Activated naive CD4-positive, alpha-beta T cell treated with anti-CD3 and anti-CD28 coated beads for 36 hours (primary cell): ENCODE measurements at regions not wholly inside any gene's neighbourhood (a gene's known extent, or its start where the extent isn't known, plus 50 kb on each side); places are given as distances from the start of the nearest gene placed in this dataset.

Experiments
- CTCF ChIA-PET: fragments of 350-600 bp; sonication (Branson Sonifier 250); formaldehyde crosslinking; loops from one replicate; lab custom pipeline; 2021; ENCODE audit warnings: antibody characterized with exemption; lab: Charles Lee
- DNase-seq: peaks from one replicate; pipeline ENCODE4 v3.0.0-alpha.2; 2020
- H3K27ac Mint-ChIP-seq: one replicate; pipeline ENCODE4 v1.8.0; 2021; ENCODE audit warnings: mild to moderate bottlenecking, mixed read lengths
- H3K27me3 Mint-ChIP-seq: one replicate; pipeline ENCODE4 v1.8.0; 2021; ENCODE audit warnings: low read depth, mixed read lengths
- H3K36me3 Mint-ChIP-seq: one replicate; pipeline ENCODE4 v1.8.0; 2021; ENCODE audit warnings: low read depth, mixed read lengths
- H3K4me1 Mint-ChIP-seq: one replicate; pipeline ENCODE4 v1.8.0; 2021; ENCODE audit warnings: low read depth, mixed read lengths
- H3K4me3 Mint-ChIP-seq: one replicate; pipeline ENCODE4 v1.8.0; 2021; ENCODE audit warnings: mild to moderate bottlenecking, moderate library complexity, mixed read lengths
- H3K9me3 Mint-ChIP-seq: one replicate; pipeline ENCODE4 v1.8.0; 2021; ENCODE audit warnings: mixed read lengths
- intact Hi-C: fragments of 100-400 bp; cut with micrococcal nuclease; formaldehyde crosslinking; loops from one replicate; pipeline ENCODE4 v1.15.1; 2023

DNA sequence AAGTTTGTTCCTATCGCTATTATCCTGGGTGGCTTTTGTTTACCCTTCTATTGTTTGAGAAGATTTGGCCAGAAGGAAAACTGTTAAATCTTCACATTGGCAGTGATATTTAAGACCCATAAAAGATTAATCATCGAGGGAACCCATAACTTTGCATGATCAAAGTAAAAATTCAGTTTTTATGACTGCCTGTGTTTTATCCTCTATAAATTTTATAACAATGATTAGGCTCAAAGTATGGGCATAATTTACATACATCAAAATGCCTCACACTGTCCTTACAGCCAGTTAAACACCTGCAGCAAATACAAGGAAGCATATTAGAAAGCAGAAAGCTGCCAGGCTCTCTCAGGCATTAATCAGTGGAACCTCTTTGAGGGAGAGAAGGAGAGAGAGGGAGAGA lies 289.1 kb downstream of the ICOS start:
- peaks cover 11% of the 10 kb centered on the region for H3K27me3 Mint-ChIP-seq
- no peaks in the 10 kb centered on the region for H3K4me1 Mint-ChIP-seq
- DNase-seq, result no peak
- no peaks in the 10 kb centered on the region for H3K9me3 Mint-ChIP-seq
- no peak overlapping the region for H3K4me3 Mint-ChIP-seq
- intact Hi-C loops, result no loop called here
- no peaks in the 10 kb centered on the region for H3K36me3 Mint-ChIP-seq
- H3K27ac Mint-ChIP-seq, result no peak overlapping the region
- CTCF ChIA-PET, result interaction anchor here (0.7 kb wide), 1 partner anchor 140 kb away, joined by 3 read pairs; no protein-coding TSS in a partner anchor

DNA sequence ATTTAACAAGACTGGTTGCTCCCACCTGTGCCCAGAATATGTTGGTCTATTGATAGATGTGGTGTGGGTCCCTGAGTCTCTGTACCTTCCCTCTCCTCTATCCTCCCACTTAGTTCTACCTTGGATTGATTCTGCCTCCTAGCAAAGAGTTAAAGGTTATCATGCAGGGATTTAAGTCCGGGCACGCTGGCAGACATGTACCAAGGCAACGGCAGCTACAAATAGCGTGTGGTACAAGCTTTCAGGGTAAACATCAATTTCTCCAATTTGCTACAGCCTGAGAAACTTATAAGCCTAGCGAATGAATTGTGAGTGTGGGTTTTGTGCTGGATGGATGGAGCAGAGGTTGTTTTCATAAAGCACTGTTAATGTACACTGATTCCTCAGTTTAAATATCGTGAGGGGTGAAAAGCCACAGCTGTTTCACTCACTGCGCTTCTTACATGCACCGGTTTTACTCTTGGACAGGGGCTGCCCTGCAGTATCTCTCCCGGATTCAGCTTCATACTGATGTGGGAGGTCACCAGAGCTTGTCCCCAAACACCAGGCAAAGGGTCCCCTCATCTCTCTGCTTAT lies 289.8 kb downstream of the ICOS start:
- H3K27me3 Mint-ChIP-seq, result peaks cover 11% of the 10 kb centered on the region
- CTCF ChIA-PET, result interaction anchor here (1.9 kb wide), 1 partner anchor 34 kb away, joined by 7 read pairs; no protein-coding TSS in a partner anchor
- intact Hi-C loops, result no loop called here
- no peak overlapping the region for H3K27ac Mint-ChIP-seq
- no peaks in the 10 kb centered on the region for H3K36me3 Mint-ChIP-seq
- no peaks in the 10 kb centered on the region for H3K4me1 Mint-ChIP-seq
- no peak overlapping the region for H3K4me3 Mint-ChIP-seq
- no peaks in the 10 kb centered on the region for H3K9me3 Mint-ChIP-seq
- no peak for DNase-seq

DNA sequence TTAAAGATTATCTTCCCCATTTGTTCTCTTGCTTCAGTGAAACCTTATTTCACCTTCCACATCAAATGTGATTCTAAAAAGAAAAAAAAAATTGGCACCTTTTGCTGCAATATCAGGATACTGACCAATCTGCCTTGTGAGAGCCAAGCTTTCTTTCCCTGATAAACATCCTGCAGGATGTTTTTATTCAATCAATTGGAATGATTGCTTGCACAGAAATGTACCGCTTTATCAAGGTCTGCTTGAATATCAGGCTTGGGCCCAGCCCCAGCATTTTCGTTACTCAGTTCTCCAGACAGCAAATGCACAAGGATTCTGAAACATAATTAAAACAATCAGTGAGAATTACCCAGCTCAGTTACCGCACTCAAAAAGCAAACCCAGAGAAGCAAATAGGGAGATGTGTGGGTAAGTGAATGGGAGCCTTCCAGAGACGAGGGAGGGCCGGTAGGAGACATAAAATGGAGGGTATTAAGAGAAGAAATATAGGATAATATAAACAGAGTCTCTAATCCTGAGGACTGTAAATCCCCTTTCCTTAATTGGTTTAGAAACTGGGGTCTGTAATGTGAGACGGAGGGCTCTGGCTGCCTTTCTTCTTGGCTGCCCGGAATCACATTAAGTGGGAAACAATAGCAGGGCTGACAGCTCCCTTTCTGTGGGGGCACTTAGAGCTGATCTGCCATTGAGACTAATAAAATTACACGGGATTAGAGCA lies 291.8 kb downstream of the ICOS start:
- Mint-ChIP-seq H3K36me3 (no peaks in the 10 kb centered on the region), H3K27ac (no peak overlapping the region), H3K27me3 (peaks cover 11% of the 10 kb centered on the region), H3K4me1 (no peaks in the 10 kb centered on the region), H3K9me3 (no peaks in the 10 kb centered on the region), H3K4me3 (no peak overlapping the region)
- no peak for DNase-seq
- CTCF ChIA-PET, result interaction anchor here (1.9 kb wide), 1 partner anchor 32 kb away, joined by 7 read pairs; no protein-coding TSS in a partner anchor
- intact Hi-C loops, result no loop called here

DNA sequence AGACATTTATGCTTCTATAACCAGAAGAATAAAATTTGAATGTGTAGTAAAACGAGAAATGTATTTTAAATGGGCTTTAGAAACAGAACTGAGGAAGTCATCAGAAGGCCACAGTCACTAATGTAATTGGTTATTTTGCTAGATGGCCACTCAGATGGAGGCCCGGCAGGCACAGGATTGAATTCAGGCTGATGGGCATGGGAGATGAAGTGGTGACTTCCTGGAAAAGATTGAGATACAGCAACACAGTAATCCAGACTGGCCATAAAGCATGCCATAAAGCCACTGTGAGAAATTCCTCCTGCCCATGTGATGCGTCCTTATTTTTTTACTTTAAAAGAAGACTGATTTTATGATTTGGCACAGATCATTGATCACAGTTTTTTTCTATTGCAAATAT lies 297.7 kb downstream of the ICOS start:
- CTCF ChIA-PET, result interaction anchor here (1.8 kb wide), 1 partner anchor 28 kb away, joined by 4 read pairs; no protein-coding TSS in a partner anchor
- Mint-ChIP-seq H3K4me1 (no peaks in the 10 kb centered on the region), H3K4me3 (no peak overlapping the region), H3K9me3 (no peaks in the 10 kb centered on the region), H3K27ac (no peak overlapping the region), H3K36me3 (no peaks in the 10 kb centered on the region), H3K27me3 (no peaks in the 10 kb centered on the region)
- DNase-seq, result no peak
- intact Hi-C loops, result no loop called here

DNA sequence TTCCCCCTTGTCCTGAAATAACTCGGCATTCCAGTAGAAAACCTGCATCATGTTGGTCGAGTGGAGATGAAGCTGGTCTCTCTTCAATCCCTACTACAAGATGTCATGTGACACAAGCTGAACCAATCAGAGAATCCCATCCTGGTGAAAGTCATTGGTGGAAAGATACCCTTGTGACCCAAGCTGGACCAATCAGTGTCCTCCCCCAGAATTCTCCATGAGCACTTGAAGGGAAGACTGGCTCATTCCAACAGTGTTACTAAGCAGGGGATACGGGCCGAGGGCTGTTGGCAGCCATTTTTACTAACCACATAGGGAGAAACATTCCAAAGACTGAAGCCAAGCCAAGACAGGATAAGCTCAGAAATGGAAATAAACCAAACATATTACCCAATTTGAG lies 298.3 kb downstream of the ICOS start:
- Mint-ChIP-seq H3K4me1 (no peaks in the 10 kb centered on the region), H3K27ac (no peak overlapping the region), H3K9me3 (no peaks in the 10 kb centered on the region), H3K36me3 (no peaks in the 10 kb centered on the region), H3K4me3 (no peak overlapping the region), H3K27me3 (no peaks in the 10 kb centered on the region)
- DNase-seq, result no peak
- intact Hi-C loops, result no loop called here
- CTCF ChIA-PET, result interaction anchor here (1.8 kb wide), 1 partner anchor 27 kb away, joined by 4 read pairs; no protein-coding TSS in a partner anchor

DNA sequence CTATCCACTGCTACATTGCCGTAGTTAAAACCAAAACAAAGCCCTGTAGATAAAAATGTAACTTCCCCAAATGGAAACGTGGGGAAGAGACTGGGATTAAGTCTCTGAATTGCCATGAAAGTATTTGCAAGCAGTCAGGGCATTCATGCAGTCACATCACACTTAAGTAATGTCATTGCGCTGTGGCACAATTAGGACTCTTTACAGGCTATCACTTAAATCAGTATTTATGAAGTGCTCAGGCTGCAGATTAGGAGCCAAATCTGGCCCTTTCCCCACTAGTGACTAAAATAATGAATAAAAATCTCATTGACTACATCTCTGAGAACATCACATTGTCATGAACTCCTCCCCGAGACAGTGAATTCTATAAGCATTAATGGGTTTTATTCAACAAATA lies 300.9 kb downstream of the ICOS start:
- intact Hi-C loops, result no loop called here
- no peak for DNase-seq
- no peak overlapping the region for H3K4me3 Mint-ChIP-seq
- peaks cover 2% of the 10 kb centered on the region for H3K4me1 Mint-ChIP-seq
- no peak overlapping the region for H3K27ac Mint-ChIP-seq
- CTCF ChIA-PET, result interaction anchor here (1.4 kb wide), 1 partner anchor 24 kb away, joined by 4 read pairs; no protein-coding TSS in a partner anchor
- no peaks in the 10 kb centered on the region for H3K36me3 Mint-ChIP-seq
- no peaks in the 10 kb centered on the region for H3K9me3 Mint-ChIP-seq
- H3K27me3 Mint-ChIP-seq, result no peaks in the 10 kb centered on the region

DNA sequence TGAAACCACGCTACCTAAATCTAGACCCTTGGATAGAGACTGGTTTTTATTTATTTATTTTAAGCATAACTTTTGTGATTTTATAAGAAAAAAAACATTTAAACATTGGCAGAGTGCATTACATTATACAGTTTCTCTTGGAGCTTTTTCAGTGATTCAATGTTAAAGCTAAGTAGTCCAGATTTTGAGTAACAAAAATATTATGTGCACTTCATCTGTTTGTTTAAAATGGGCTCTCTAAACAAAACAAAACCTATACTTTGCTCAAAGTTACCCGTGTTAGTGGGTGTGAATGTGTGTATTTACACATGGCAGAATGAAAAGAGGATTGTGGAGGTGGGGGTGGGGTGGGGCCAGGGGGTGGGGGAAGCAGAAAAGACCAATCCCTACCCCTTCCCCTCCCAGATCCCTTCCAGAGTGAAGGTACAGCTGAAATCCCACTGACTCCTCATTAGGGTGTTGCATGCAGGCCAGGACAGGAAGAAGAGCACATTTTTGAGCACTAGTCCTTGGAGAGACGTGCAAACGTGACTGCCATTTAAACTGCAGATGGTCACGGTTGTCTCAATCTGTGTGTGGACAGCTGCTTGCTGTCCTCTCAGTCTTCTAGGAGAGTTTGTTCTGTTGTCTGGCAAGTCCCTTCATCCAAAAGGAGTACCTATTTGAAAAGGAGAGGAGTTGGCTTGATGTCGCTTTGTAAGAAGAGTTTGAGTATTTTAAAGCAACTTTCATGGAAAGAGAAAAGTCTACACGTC lies 303.0 kb downstream of the ICOS start:
- Mint-ChIP-seq H3K9me3 (no peaks in the 10 kb centered on the region), H3K27me3 (no peaks in the 10 kb centered on the region), H3K4me3 (no peak overlapping the region), H3K36me3 (no peaks in the 10 kb centered on the region), H3K27ac (no peak overlapping the region), H3K4me1 (peaks cover 14% of the 10 kb centered on the region)
- no peak for DNase-seq
- intact Hi-C loops, result loop anchor here (5.0 kb wide), 3 partner anchors 92 to 212 kb away; no protein-coding TSS in a partner anchor
- CTCF ChIA-PET, result interaction anchor here (0.7 to 1.5 kb wide), 3 partner anchors 19 to 310 kb away, joined by 3 to 5 read pairs (median 3); no protein-coding TSS in a partner anchor

DNA sequence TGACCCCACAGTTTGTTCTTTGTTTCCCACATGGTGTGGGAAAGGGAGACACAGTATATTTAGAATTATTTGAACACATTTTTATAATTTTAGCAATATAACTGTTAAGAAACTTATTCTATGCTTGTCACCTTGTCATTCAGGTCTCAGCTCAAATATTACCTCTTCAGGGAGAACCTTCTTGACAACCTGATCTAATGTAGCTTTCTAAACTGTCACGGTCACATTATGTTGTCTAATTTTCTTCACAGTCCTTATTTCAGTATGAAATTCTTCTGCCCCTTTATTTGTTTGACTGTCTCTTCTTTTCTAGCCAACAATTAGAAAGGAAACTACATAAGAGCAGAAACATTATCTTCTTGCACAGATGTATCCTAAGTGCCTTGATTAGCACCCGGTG lies 304.3 kb upstream of the PARD3B start:
- no peaks in the 10 kb centered on the region for H3K27me3 Mint-ChIP-seq
- peaks cover 14% of the 10 kb centered on the region for H3K4me1 Mint-ChIP-seq
- no peak overlapping the region for H3K4me3 Mint-ChIP-seq
- no peak for DNase-seq
- intact Hi-C loops, result loop anchor here (5.0 kb wide), 3 partner anchors 94 to 214 kb away; no protein-coding TSS in a partner anchor
- H3K9me3 Mint-ChIP-seq, result no peaks in the 10 kb centered on the region
- no peak overlapping the region for H3K27ac Mint-ChIP-seq
- CTCF ChIA-PET, result no interaction called here
- H3K36me3 Mint-ChIP-seq, result no peaks in the 10 kb centered on the region

DNA sequence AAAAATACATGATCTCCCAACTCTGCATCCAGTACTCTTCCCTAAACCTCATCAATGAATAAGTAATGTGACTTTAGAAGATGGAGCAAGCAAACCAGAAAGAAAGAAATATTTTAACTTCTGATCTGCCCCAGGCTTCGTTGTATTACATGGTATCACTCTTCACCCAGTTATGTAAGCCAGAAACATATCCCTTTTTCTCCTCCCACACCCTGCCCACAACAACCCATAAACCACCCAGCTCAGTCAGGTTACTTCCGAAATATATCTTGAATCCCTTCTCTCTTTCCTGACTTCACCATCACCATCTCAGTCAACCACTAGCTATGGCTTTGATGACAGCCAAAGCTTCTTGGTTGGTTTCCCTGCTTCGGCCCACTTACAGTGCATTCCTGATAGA lies 295.8 kb upstream of the PARD3B start:
- H3K4me3 Mint-ChIP-seq, result no peak overlapping the region
- peaks cover 1% of the 10 kb centered on the region for H3K4me1 Mint-ChIP-seq
- H3K27ac Mint-ChIP-seq, result no peak overlapping the region
- no peaks in the 10 kb centered on the region for H3K36me3 Mint-ChIP-seq
- H3K9me3 Mint-ChIP-seq, result no peaks in the 10 kb centered on the region
- intact Hi-C loops, result no loop called here
- peaks cover 3% of the 10 kb centered on the region for H3K27me3 Mint-ChIP-seq
- DNase-seq, result no peak
- CTCF ChIA-PET, result interaction anchor here (0.6 kb wide), 1 partner anchor 73 kb away, joined by 3 read pairs; no protein-coding TSS in a partner anchor

DNA sequence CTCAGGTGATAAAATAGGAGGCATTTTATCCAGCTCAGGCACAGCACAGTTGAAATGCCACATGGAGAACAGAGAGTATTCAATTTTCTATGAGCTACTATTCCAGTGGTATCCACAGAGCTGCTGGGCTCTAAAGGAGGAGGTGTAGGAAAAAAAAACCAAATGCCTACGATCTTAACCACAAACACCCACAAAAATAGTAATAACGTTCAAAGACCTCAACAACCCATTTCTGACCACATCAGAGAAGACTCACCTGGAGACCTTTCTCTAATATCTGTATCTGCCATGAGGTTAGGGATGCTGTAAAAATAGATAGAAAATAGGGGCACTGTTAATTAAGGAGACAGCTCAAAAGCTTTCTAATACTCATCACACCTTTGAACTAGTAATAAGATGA lies 294.6 kb upstream of the PARD3B start:
- CTCF ChIA-PET, result interaction anchor here (0.6 to 2.5 kb wide), 5 partner anchors 10 to 143 kb away, joined by 3 to 16 read pairs (median 3); no protein-coding TSS in a partner anchor
- peaks cover 3% of the 10 kb centered on the region for H3K27me3 Mint-ChIP-seq
- no peak for DNase-seq
- no peak overlapping the region for H3K27ac Mint-ChIP-seq
- H3K36me3 Mint-ChIP-seq, result no peaks in the 10 kb centered on the region
- H3K9me3 Mint-ChIP-seq, result no peaks in the 10 kb centered on the region
- no peak overlapping the region for H3K4me3 Mint-ChIP-seq
- H3K4me1 Mint-ChIP-seq, result peaks cover 1% of the 10 kb centered on the region
- intact Hi-C loops, result no loop called here

DNA sequence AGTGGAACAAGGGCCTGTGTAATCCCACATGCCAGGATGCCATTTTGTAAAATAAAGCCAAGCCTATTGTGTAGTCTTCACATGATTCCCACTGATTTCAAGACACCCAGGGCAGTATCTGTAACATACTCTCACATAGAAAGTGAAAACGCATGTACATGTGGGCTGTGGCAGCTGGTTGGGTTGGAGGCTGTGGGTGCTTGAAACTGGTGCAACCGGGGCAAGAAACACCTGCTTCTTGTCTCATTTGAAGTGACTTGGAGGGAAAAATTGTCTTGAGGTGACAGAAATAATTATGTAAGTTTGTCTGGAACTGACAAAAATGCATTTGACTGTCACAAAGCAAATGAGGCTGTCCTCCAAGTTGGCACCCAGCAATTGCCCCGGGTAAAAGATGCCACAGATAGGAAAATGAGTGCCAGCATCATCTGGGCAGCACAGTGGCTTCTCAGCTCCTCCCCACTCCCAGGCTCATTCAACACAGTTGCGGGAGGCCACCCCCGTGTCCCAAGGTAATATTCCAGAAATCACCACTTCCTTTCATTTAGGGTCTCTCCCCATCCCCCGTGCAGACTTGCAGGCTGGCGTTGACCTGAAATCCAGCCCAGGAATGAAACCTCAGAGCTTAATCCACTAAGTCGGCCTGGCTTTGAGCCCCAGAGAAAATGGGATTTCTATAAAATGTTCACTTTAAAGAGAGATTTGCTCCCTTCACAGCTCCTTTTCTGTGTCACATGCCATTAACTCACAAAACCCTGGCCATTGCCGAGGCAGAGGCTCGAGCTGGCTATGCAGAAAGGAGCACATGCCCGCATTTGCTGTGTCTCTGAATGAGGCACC lies 293.9 kb upstream of the PARD3B start:
- peaks cover 3% of the 10 kb centered on the region for H3K27me3 Mint-ChIP-seq
- no peak overlapping the region for H3K27ac Mint-ChIP-seq
- no peak overlapping the region for H3K4me3 Mint-ChIP-seq
- H3K9me3 Mint-ChIP-seq, result no peaks in the 10 kb centered on the region
- CTCF ChIA-PET, result interaction anchor here (0.6 to 2.5 kb wide), 5 partner anchors 9 to 143 kb away, joined by 3 to 16 read pairs (median 3); no protein-coding TSS in a partner anchor
- peak; percentile 47 for DNase-seq
- peaks cover 1% of the 10 kb centered on the region for H3K4me1 Mint-ChIP-seq
- no peaks in the 10 kb centered on the region for H3K36me3 Mint-ChIP-seq
- intact Hi-C loops, result no loop called here
